Keratinocyte (primary cell): ENCODE measurements at regions not wholly inside any gene's neighbourhood (a gene's known extent, or its start where the extent isn't known, plus 50 kb on each side); places are given as distances from the start of the nearest gene placed in this dataset.

Source experiments
- EZH2 ChIP-seq: IDR thresholded peaks from one replicate; pipeline ENCODE4 v1.6.1; 2012; ENCODE audit warnings: inconsistent platforms, mild to moderate bottlenecking, low read length, moderate library complexity
- TF ChIP-seq, protein P1 (sequence below), 3 experiments: IDR thresholded peaks in 1 of 3; conservative IDR thresholded peaks in 1 of 3; optimal IDR thresholded peaks in 1 of 3; 2 replicates in 2 of 3; 3 replicates in 1 of 3; pipeline versions ENCODE3 to v1.5.1; 2011; ENCODE audit warnings: low read length in 3 of 3, mild to moderate bottlenecking in 3 of 3, moderate library complexity in 2 of 3, control low read depth in 1 of 3, inconsistent platforms in 1 of 3; ENCODE audit not compliant: insufficient read depth in 2 of 3; ENCODE audit errors: extremely low read depth in 1 of 3

DNA sequence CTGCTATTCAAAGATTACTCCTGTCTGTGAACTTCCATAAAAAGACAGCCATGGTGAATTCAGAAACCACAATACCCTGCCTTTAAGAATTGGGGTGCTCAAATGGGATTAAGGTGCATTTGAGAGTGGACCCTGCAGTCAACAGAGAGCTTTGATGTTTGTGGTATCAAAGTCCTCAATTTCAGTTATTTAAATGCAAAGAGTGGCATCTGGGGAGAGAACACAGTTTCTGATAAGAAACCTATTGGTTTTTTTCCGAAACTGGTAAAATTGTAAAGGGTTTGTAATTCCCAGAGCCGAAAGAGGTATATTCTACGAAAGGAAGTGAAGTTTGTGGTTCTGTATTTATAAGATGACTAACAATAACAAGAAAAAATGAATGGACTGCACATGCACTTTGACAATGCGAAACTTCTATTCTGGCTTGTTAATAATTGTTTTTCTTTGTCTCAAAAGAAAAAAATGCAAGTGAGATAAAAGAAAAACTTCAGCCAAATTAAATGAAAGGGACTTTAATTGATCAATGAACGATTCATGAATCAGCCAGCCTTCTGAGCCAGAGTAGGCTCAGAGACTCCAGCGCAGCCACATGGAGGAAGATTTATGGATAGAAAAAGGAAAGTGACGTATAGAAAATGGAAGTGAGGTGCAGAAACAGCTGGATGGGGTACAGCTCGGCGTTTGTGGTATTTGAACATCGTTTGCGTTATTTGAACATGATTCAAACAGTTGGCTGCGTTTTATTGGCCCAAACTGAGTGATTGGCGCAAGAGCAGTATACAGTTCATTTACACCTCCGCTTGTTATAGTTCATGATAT lies 70.5 kb upstream of the DUSP22 start:
- TF ChIP-seq, protein P1, sequence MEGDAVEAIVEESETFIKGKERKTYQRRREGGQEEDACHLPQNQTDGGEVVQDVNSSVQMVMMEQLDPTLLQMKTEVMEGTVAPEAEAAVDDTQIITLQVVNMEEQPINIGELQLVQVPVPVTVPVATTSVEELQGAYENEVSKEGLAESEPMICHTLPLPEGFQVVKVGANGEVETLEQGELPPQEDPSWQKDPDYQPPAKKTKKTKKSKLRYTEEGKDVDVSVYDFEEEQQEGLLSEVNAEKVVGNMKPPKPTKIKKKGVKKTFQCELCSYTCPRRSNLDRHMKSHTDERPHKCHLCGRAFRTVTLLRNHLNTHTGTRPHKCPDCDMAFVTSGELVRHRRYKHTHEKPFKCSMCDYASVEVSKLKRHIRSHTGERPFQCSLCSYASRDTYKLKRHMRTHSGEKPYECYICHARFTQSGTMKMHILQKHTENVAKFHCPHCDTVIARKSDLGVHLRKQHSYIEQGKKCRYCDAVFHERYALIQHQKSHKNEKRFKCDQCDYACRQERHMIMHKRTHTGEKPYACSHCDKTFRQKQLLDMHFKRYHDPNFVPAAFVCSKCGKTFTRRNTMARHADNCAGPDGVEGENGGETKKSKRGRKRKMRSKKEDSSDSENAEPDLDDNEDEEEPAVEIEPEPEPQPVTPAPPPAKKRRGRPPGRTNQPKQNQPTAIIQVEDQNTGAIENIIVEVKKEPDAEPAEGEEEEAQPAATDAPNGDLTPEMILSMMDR (optimal IDR thresholded peaks at IDR 0.05 in 1 of 3, IDR thresholded peaks at IDR 0.05 in 1 of 3, conservative IDR thresholded peaks at IDR 0.05 in 1 of 3; ENCODE audit: extremely low read depth in 1 of 3, insufficient read depth in 2 of 3, low read length in 3 of 3), result no peak
- no peak for TF ChIP-seq EZH2
